ENCODE measurements at regions not wholly inside any gene's neighbourhood (a gene's known extent, or its start where the extent isn't known, plus 50 kb on each side); places are given as distances from the start of the nearest gene placed in this dataset.

DNA sequence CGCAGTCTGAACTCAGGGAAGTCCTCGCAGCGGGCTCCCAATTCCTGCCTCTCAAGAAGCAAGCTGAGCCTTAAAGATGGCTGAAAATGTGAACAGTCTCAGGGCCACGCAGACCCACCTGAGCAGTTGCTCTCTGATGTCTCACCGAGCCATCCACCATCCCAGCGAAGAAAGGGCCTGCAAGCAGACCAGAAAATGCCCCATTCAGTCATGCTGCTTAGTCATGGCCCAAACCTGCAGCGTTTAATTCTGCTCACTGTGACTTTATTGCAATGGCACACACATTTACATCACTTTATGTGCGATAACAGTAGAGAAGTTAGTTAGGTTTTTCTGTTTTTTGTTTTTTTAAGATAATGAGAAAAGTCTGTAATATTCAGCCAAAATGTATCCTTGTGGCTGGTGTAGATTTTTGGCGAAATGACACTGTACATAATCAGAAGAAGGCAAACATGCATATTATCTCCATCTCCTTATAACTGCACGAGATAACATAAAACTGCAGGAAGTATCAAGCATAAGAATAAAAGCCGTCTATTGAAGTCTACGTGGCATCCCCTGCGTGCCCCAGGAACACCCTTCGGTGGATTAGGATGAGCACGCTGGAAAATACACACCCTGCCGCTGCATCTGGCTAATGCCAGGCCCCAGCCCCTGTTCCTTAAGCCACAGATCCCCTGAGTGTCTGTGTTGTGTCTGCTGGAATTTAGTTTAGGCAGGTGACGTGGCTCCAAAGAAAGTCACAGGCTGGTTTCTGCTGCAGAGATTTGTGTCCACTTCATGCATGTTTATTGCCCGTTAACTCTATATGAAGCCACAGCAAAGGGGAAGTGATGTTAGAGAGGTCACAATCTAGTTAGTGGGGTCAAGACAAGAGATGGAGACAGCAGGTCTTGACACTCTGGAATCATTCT lies 119.8 kb upstream of the IRF2BP2 start:
- Mint-ChIP-seq H3K4me1 (peaks cover 33 to 39% of the 10 kb centered on the region in 2 experiments), H3K27me3 (ENCODE audit: low read depth) (0 out of 2 replicates have a peak, but pooled peaks cover under 1% of the 10 kb centered on the region), H3K4me3 (no peak overlapping the region), H3K36me3 (ENCODE audit: insufficient read depth in 1 of 3, low read depth in 3 of 3) (no peaks in the 10 kb centered on the region; a peak in 1 of 7 replicates), H3K27ac (no peak overlapping the region), H3K9me3 (peaks cover 0 to 4% of the 10 kb centered on the region in 2 experiments; a peak in 1 of 5 replicates)
- Histone ChIP-seq H3K9ac (ENCODE audit: extremely low read depth, insufficient read length, low read length) (no peak overlapping the region), H3K18ac (ENCODE audit: insufficient read length, low read depth, low read length) (no peak overlapping the region), H3K23me2 (ENCODE audit: insufficient read length, low read depth, low read length, poor library complexity, severe bottlenecking) (no peaks in the 10 kb centered on the region), H3K4me2 (ENCODE audit: insufficient read depth, insufficient read length, low read length) (no peak overlapping the region), H3K27me3 (ENCODE audit: insufficient read depth, low read length) (no peaks in the 10 kb centered on the region), H3K9me3 (ENCODE audit: control insufficient read depth, low read depth, low read length) (no peaks in the 10 kb centered on the region), H3K79me1 (ENCODE audit: insufficient read depth, low read depth, low read length, poor library complexity, severe bottlenecking) (no peaks in the 10 kb centered on the region), H3K56ac (ENCODE audit: insufficient read length, low read depth, low read length) (no peak overlapping the region), H3T11ph (ENCODE audit: low read length) (no peak overlapping the region), H2AK5ac (ENCODE audit: insufficient read length, low read length) (no peak overlapping the region), H2BK15ac (ENCODE audit: low read depth, low read length) (no peak overlapping the region), H4K5ac (ENCODE audit: insufficient read length, low read depth, low read length) (no peak overlapping the region), H2AFZ (ENCODE audit: low read length) (no peak overlapping the region), H3K23ac (ENCODE audit: insufficient read length, low read depth, low read length) (no peak overlapping the region), H3K79me2 (ENCODE audit: insufficient read depth, low read length) (no peaks in the 10 kb centered on the region), H4K91ac (ENCODE audit: insufficient read length, low read depth, low read length) (no peak overlapping the region), H4K8ac (replicated peaks; ENCODE audit: insufficient read length, low read depth, low read length) (no peak overlapping the region), H2BK5ac (ENCODE audit: insufficient read length, low read length) (no peak overlapping the region), H3K4ac (ENCODE audit: low read depth, low read length) (no peak overlapping the region), H2BK12ac (ENCODE audit: insufficient read length, low read depth, low read length) (no peak overlapping the region), H3K14ac (ENCODE audit: insufficient read depth, low read length) (no peak overlapping the region; the same call in 1 of the 2 replicates), H3K4me1 (ENCODE audit: insufficient read depth, low read length) (peaks cover 4% of the 10 kb centered on the region; the same call in 1 of the 2 replicates), H4K20me1 (ENCODE audit: control insufficient read depth, insufficient read depth, insufficient read length) (no peaks in the 10 kb centered on the region), H3K27ac (ENCODE audit: insufficient read length, low read depth, low read length) (no peak overlapping the region), H2BK20ac (ENCODE audit: low read depth, low read length, poor library complexity, severe bottlenecking) (no peak overlapping the region), H2BK120ac (ENCODE audit: low read depth, low read length, poor library complexity, severe bottlenecking) (no peak overlapping the region)
- TF ChIP-seq, protein P1, sequence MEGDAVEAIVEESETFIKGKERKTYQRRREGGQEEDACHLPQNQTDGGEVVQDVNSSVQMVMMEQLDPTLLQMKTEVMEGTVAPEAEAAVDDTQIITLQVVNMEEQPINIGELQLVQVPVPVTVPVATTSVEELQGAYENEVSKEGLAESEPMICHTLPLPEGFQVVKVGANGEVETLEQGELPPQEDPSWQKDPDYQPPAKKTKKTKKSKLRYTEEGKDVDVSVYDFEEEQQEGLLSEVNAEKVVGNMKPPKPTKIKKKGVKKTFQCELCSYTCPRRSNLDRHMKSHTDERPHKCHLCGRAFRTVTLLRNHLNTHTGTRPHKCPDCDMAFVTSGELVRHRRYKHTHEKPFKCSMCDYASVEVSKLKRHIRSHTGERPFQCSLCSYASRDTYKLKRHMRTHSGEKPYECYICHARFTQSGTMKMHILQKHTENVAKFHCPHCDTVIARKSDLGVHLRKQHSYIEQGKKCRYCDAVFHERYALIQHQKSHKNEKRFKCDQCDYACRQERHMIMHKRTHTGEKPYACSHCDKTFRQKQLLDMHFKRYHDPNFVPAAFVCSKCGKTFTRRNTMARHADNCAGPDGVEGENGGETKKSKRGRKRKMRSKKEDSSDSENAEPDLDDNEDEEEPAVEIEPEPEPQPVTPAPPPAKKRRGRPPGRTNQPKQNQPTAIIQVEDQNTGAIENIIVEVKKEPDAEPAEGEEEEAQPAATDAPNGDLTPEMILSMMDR (conservative IDR thresholded peaks at IDR 0.05) = no peak
- DNase-seq = no peak
- no CpG with 5 or more reads among the region's 18 CpGs for WGBS (ENCODE audit: extremely low coverage, insufficient read length, low lambda C conversion rate)

All from H9 (cell line).